Osteoblast (primary cell): ENCODE measurements at regions not wholly inside any gene's neighbourhood (a gene's known extent, or its start where the extent isn't known, plus 50 kb on each side); places are given as distances from the start of the nearest gene placed in this dataset.
A peak's percentile ranks its signal among the peaks of the same experiment; 100 is the strongest.

Experiments
- DNase-seq: peaks from one replicate; pipeline ENCODE4 v3.0.0; 2011; ENCODE audit warnings: low spot score, mixed read lengths; ENCODE audit not compliant: insufficient read length; ENCODE audit errors: missing footprints
- H2AFZ ChIP-seq: 2 replicates; pipeline ENCODE4 v1.6.0; 2011; ENCODE audit warnings: mild to moderate bottlenecking, low read length
- H3K27ac ChIP-seq: 2 replicates; pipeline ENCODE4 v1.5.1; 2011; ENCODE audit warnings: mild to moderate bottlenecking, low read depth, low read length, moderate library complexity
- H3K27me3 ChIP-seq: 2 replicates; pipeline ENCODE4 v1.6.0; 2012; ENCODE audit warnings: mild to moderate bottlenecking, control low read depth, inconsistent platforms, low read length, moderate library complexity; ENCODE audit not compliant: insufficient read depth
- H3K36me3 ChIP-seq: 2 replicates; pipeline ENCODE4 v1.5.1; 2011; ENCODE audit warnings: mild to moderate bottlenecking, low read length, control low read depth, moderate library complexity; ENCODE audit not compliant: insufficient read depth
- H3K4me1 ChIP-seq: 2 replicates; pipeline ENCODE4 v1.5.1; 2011; ENCODE audit warnings: mild to moderate bottlenecking, low read length, control low read depth, moderate library complexity; ENCODE audit not compliant: insufficient read depth
- H3K4me2 ChIP-seq: 2 replicates; pipeline ENCODE4 v1.6.0; 2011; ENCODE audit warnings: mild to moderate bottlenecking, low read length; ENCODE audit not compliant: insufficient read depth
- H3K4me3 ChIP-seq: fragments of 200-600 bp; sonication (generic); 3 replicates; pipeline ENCODE4 v1.5.1; 2012; ENCODE audit warnings: mild to moderate bottlenecking, low read length, inconsistent platforms; ENCODE audit not compliant: insufficient read depth
- H3K79me2 ChIP-seq: 2 replicates; pipeline ENCODE4 v1.6.0; 2012; ENCODE audit warnings: mild to moderate bottlenecking, low read length, control low read depth, inconsistent platforms; ENCODE audit not compliant: insufficient read depth
- H3K9me3 ChIP-seq: 2 replicates; pipeline ENCODE4 v1.5.1; 2011; ENCODE audit warnings: low read depth, low read length, control low read depth
- H4K20me1 ChIP-seq: 2 replicates; pipeline ENCODE4 v1.6.0; 2012; ENCODE audit warnings: mild to moderate bottlenecking, low read length, control low read depth; ENCODE audit not compliant: insufficient read depth
- TF ChIP-seq, protein P1 (sequence below): IDR thresholded peaks from 2 replicates; pipeline ENCODE4 v1.5.1; 2011; ENCODE audit warnings: mild to moderate bottlenecking, low read depth, low read length, moderate library complexity; ENCODE audit errors: extremely low read depth

DNA sequence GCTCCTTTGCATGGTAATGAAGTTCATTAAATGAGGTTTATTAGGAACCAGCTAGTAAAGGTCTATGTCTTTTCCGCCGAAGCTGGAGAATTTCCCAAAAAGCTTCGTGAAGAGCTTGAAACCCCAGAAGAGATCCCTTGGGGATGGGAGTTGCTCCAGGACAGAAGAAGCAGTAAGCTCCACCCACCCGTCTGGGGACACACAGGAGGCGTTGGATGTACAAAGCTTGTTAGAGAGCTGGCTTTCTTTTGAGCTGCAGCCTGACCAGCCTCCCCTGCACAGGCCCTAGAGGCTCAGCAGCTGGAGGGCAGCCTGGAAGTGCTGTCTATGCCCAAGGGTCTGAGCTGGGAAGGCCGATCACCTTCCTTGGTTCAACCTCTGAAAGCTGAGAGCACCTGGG, 147.4 kb upstream of the SDK2 start:
- no peak overlapping the region for H3K4me3 ChIP-seq
- peaks cover 27% of the 10 kb centered on the region for H3K27me3 ChIP-seq
- no peaks in the 10 kb centered on the region for H3K79me2 ChIP-seq
- peak; percentile 41 for DNase-seq
- TF ChIP-seq, protein P1, sequence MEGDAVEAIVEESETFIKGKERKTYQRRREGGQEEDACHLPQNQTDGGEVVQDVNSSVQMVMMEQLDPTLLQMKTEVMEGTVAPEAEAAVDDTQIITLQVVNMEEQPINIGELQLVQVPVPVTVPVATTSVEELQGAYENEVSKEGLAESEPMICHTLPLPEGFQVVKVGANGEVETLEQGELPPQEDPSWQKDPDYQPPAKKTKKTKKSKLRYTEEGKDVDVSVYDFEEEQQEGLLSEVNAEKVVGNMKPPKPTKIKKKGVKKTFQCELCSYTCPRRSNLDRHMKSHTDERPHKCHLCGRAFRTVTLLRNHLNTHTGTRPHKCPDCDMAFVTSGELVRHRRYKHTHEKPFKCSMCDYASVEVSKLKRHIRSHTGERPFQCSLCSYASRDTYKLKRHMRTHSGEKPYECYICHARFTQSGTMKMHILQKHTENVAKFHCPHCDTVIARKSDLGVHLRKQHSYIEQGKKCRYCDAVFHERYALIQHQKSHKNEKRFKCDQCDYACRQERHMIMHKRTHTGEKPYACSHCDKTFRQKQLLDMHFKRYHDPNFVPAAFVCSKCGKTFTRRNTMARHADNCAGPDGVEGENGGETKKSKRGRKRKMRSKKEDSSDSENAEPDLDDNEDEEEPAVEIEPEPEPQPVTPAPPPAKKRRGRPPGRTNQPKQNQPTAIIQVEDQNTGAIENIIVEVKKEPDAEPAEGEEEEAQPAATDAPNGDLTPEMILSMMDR = no peak
- no peak overlapping the region for H3K27ac ChIP-seq
- no peak overlapping the region for H2AFZ ChIP-seq
- no peaks in the 10 kb centered on the region for H4K20me1 ChIP-seq
- no peaks in the 10 kb centered on the region for H3K36me3 ChIP-seq
- H3K4me2 ChIP-seq = no peak overlapping the region
- no peaks in the 10 kb centered on the region for H3K4me1 ChIP-seq
- H3K9me3 ChIP-seq = no peaks in the 10 kb centered on the region

DNA sequence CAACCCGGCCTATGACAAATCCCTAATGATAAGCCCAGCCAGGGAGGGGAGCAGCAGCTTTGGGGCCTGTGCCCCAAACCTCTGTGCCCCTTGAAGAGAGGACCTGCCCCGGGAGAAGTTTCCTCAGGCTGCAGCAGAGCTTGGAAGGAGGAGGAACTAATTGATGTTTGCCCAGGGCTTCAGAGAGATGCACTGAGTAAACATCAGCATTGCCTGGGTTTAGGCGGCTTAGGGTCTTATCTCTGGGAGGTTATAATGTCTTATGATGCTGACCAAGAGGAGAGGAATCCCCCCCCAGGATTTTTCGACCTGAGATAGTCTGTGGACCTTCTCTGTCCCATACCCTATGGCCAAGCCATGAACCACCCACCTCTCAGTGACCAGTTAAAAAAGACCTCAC, 148.7 kb upstream of the SDK2 start:
- Histone ChIP-seq H3K4me1 (peaks cover 6% of the 10 kb centered on the region), H4K20me1 (peaks cover 3% of the 10 kb centered on the region), H3K79me2 (no peaks in the 10 kb centered on the region), H3K36me3 (no peaks in the 10 kb centered on the region), H3K4me2 (no peak overlapping the region), H3K9me3 (no peaks in the 10 kb centered on the region), H3K4me3 (no peak overlapping the region), H3K27ac (no peak overlapping the region), H2AFZ (no peak overlapping the region), H3K27me3 (peaks cover 20% of the 10 kb centered on the region)
- TF ChIP-seq, protein P1 = no peak
- DNase-seq = no peak

DNA sequence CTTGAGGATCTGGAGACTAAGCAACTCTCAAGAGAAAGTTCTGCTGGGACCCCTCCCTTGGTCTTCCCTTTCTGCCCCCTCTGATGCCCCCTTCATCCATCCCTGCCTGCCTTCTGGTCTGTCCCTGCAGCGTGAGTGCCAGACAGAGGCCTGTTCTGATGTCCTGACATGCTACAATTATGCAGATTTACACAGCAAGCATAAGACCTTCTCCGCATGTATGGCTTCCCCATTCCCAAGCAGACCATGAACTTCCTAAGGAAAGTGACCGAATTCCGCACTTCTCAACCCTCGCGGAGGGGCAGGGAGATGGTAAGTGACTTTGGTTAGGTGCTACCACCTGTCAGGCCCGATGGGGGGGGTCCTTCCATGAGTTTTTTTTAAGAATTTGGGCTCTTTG, 150.1 kb upstream of the SDK2 start:
- H3K4me1 ChIP-seq = peaks cover 9% of the 10 kb centered on the region
- no peaks in the 10 kb centered on the region for H3K79me2 ChIP-seq
- H2AFZ ChIP-seq = no peak overlapping the region
- DNase-seq = no peak
- H3K27ac ChIP-seq = no peak overlapping the region
- H3K9me3 ChIP-seq = no peaks in the 10 kb centered on the region
- H3K4me3 ChIP-seq = no peak overlapping the region
- peaks cover 19% of the 10 kb centered on the region for H3K27me3 ChIP-seq
- H3K36me3 ChIP-seq = no peaks in the 10 kb centered on the region
- H3K4me2 ChIP-seq = no peak overlapping the region
- H4K20me1 ChIP-seq = peaks cover 3% of the 10 kb centered on the region
- TF ChIP-seq, protein P1 = no peak

DNA sequence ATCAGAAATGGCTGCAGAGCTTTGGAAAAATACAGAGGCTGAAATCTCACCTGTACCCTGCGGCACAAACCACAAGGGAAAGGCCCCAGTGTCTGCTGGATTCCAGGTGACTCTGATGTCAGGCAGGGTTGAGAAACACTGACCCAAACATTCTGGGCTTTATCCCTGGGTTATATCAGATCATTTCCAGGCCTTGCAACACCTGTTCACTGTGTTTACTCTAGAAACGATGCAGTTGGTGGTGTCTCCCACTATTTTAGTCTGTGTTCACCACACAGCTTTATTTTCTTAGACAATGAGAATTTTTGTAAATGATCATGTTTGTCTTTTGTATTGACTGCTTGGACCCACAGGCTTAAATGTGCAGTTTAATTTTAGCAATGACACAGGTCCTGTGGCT, 151.5 kb upstream of the SDK2 start:
- peak; percentile 42 for DNase-seq
- Histone ChIP-seq H3K27me3 (peaks cover 17% of the 10 kb centered on the region), H4K20me1 (peaks cover 3% of the 10 kb centered on the region), H3K4me2 (no peak overlapping the region), H3K79me2 (no peaks in the 10 kb centered on the region), H3K27ac (no peak overlapping the region), H3K4me1 (peaks cover 9% of the 10 kb centered on the region), H3K4me3 (no peak overlapping the region), H3K36me3 (no peaks in the 10 kb centered on the region), H2AFZ (no peak overlapping the region), H3K9me3 (no peaks in the 10 kb centered on the region)
- TF ChIP-seq, protein P1 = no peak
